ENCODE measurements at regions not wholly inside any gene's neighbourhood (a gene's known extent, or its start where the extent isn't known, plus 50 kb on each side); places are given as distances from the start of the nearest gene placed in this dataset.
"Not testable (repeated sequence)": the region's sequence is repeated elsewhere in the genome, so short reads cannot be mapped to it uniquely, and the experiment has no call there.

GRCh38 chr7:68250143-68250542 lies 1253.5 kb downstream of the TYW1 start:
- TF ChIP-seq CTCF (IDR thresholded peaks at IDR 0.05; ENCODE audit: low read depth, low read length) = no peak
- no peak for DNase-seq (ENCODE audit: extremely low read depth, low read depth)

- not testable (repeated sequence) for DNase-seq (ENCODE audit: extremely low read depth, low read depth)
Observed at GRCh38 chr7:68254815-68255214, 1258.2 kb downstream of the TYW1 start.

GRCh38 chr7:68256295-68256694 lies 1259.7 kb downstream of the TYW1 start:
- DNase-seq (ENCODE audit: extremely low read depth, low read depth) = no peak
- TF ChIP-seq CTCF (IDR thresholded peaks at IDR 0.05; ENCODE audit: low read depth, low read length) = no peak

- DNase-seq (ENCODE audit: extremely low read depth, low read depth) = no peak
- TF ChIP-seq CTCF (IDR thresholded peaks at IDR 0.05; ENCODE audit: low read depth, low read length) = no peak
Observed at GRCh38 chr7:68258609-68259008, 1262.0 kb downstream of the TYW1 start.

GRCh38 chr7:68265258-68265657 lies 1268.6 kb downstream of the TYW1 start:
- no peak for TF ChIP-seq CTCF (IDR thresholded peaks at IDR 0.05; ENCODE audit: low read depth, low read length)
- no peak for DNase-seq (ENCODE audit: extremely low read depth, low read depth)

- TF ChIP-seq CTCF (IDR thresholded peaks at IDR 0.05; ENCODE audit: low read depth, low read length) = no peak
- DNase-seq (ENCODE audit: extremely low read depth, low read depth) = no peak
Observed at GRCh38 chr7:68266004-68266579, 1269.5 kb downstream of the TYW1 start.

GRCh38 chr7:68267486-68267885 lies 1270.9 kb downstream of the TYW1 start:
- no peak for DNase-seq (ENCODE audit: extremely low read depth, low read depth)
- TF ChIP-seq CTCF (IDR thresholded peaks at IDR 0.05; ENCODE audit: low read depth, low read length) = no peak

- TF ChIP-seq CTCF (IDR thresholded peaks at IDR 0.05; ENCODE audit: low read depth, low read length) = no peak
- DNase-seq (ENCODE audit: extremely low read depth, low read depth) = no peak
Observed at GRCh38 chr7:68269405-68269804, 1272.8 kb downstream of the TYW1 start.

All from AG09319 (cell line).